Activated T-cell treated with anti-CD3 and anti-CD28 coated beads for 48 hours (primary cell): ENCODE measurements at regions not wholly inside any gene's neighbourhood (a gene's known extent, or its start where the extent isn't known, plus 50 kb on each side); places are given as distances from the start of the nearest gene placed in this dataset.
A peak's percentile ranks its signal among the peaks of the same experiment; 100 is the strongest.
"Not testable (repeated sequence)": the region's sequence is repeated elsewhere in the genome, so short reads cannot be mapped to it uniquely, and the experiment has no call there.

Source experiments
- DNase-seq: peaks from one replicate; pipeline ENCODE4 v3.0.0-alpha.2; 2020; ENCODE audit warnings: low read depth

GRCh38 chr3:71961378-71961777 is 176.4 kb upstream of the PROK2 start:
- no peak for DNase-seq

GRCh38 chr3:71958533-71958932 is 173.6 kb upstream of the PROK2 start:
- no peak for DNase-seq

- no peak for DNase-seq
Observed at GRCh38 chr3:71956716-71957115, 171.8 kb upstream of the PROK2 start.

GRCh38 chr3:71956069-71956340 is 171.1 kb upstream of the PROK2 start:
- DNase-seq = no peak

GRCh38 chr3:71955240-71956068 is 170.5 kb upstream of the PROK2 start:
- DNase-seq = peak; percentile 36

- no peak for DNase-seq
Observed at GRCh38 chr3:71951842-71952241, 166.9 kb upstream of the PROK2 start.

GRCh38 chr3:71951361-71951760 is 166.4 kb upstream of the PROK2 start:
- no peak for DNase-seq

GRCh38 chr3:71949442-71949841 is 164.5 kb upstream of the PROK2 start:
- DNase-seq = no peak

GRCh38 chr3:71944482-71945065 is 159.6 kb upstream of the PROK2 start:
- DNase-seq = no peak

- DNase-seq = no peak
Observed at GRCh38 chr3:71942432-71943187, 157.7 kb upstream of the PROK2 start.

- DNase-seq = no peak
Observed at GRCh38 chr3:71940486-71940885, 155.5 kb upstream of the PROK2 start.

GRCh38 chr3:71938081-71938480 is 153.1 kb upstream of the PROK2 start:
- DNase-seq = not testable (repeated sequence)

- no peak for DNase-seq
Observed at GRCh38 chr3:71936681-71937080, 151.7 kb upstream of the PROK2 start.

- no peak for DNase-seq
Observed at GRCh38 chr3:71934520-71935270, 149.7 kb upstream of the PROK2 start.

GRCh38 chr3:71931922-71932321 is 147.0 kb upstream of the PROK2 start:
- DNase-seq = no peak

- no peak for DNase-seq
Observed at GRCh38 chr3:71930056-71930991, 145.4 kb upstream of the PROK2 start.

GRCh38 chr3:71928212-71928611 is 143.3 kb upstream of the PROK2 start:
- DNase-seq = no peak

- DNase-seq = no peak
Observed at GRCh38 chr3:71927505-71928066, 142.6 kb upstream of the PROK2 start.

GRCh38 chr3:71926616-71927015 is 141.7 kb upstream of the PROK2 start:
- DNase-seq = no peak

GRCh38 chr3:71926262-71926600 is 141.3 kb upstream of the PROK2 start:
- DNase-seq = no peak
